GM06990 (cell line): ENCODE measurements at regions not wholly inside any gene's neighbourhood (a gene's known extent, or its start where the extent isn't known, plus 50 kb on each side); places are given as distances from the start of the nearest gene placed in this dataset.

Experiments
- DNase-seq: peaks from one replicate; pipeline ENCODE4 v3.0.0-alpha.2; 2011; ENCODE audit not compliant: insufficient read length; ENCODE audit errors: extremely low read depth
- H3K27me3 ChIP-seq: replicated peaks from 2 replicates; pipeline ENCODE4 v1.6.0; 2011; ENCODE audit warnings: low read length; ENCODE audit not compliant: control insufficient read depth, insufficient read depth
- H3K36me3 ChIP-seq: 2 replicates; pipeline ENCODE4 v1.5.1; 2011; ENCODE audit warnings: low read length; ENCODE audit not compliant: control insufficient read depth, insufficient read depth
- H3K4me3 ChIP-seq: replicated peaks from 2 replicates; pipeline ENCODE4 v1.5.1; 2011; ENCODE audit warnings: low read depth, mild to moderate bottlenecking, control low read depth, low read length
- TF ChIP-seq, protein P1 (sequence below): IDR thresholded peaks from 2 replicates; pipeline ENCODE4 v1.5.1; 2011; ENCODE audit warnings: low read length, control low read depth, mild to moderate bottlenecking, inconsistent platforms; ENCODE audit not compliant: insufficient read depth, poor library complexity, severe bottlenecking

DNA sequence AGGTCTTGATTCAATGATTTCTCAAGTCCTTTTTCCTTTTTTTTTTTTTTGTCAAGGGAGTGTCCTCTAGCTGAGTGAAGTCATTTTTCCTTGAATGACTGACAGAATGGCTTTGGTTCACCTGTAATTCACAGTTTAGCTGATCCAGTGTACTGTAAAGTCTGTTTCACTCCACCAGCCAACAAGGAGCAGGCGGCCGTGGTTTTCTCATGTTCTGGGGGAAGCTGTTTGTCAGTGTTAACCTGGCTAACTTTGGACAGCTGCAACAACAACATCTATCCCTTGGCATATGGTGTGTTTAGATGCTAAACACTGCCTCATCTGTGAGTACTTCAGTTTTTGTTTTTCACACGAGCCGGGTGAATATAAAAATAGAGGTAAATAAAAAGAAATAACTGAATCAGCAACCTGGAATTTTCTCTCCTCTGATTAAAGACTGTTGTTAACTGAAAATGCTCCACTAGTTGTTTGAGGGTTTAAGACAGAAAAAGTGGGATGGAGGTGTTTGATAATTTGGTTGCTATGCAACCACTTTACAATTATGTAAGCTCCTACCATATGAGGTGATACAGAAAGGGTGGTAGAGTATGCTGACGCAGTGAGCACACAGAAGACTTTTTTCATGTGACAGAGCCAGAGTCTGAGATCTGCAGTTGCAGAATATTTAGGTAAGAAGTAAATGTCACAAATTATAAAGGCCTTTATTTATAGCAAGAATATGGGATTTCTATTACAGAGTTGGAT, 50.3 kb upstream of the SLC2A13 start:
- H3K4me3 ChIP-seq = no peak overlapping the region
- TF ChIP-seq, protein P1, sequence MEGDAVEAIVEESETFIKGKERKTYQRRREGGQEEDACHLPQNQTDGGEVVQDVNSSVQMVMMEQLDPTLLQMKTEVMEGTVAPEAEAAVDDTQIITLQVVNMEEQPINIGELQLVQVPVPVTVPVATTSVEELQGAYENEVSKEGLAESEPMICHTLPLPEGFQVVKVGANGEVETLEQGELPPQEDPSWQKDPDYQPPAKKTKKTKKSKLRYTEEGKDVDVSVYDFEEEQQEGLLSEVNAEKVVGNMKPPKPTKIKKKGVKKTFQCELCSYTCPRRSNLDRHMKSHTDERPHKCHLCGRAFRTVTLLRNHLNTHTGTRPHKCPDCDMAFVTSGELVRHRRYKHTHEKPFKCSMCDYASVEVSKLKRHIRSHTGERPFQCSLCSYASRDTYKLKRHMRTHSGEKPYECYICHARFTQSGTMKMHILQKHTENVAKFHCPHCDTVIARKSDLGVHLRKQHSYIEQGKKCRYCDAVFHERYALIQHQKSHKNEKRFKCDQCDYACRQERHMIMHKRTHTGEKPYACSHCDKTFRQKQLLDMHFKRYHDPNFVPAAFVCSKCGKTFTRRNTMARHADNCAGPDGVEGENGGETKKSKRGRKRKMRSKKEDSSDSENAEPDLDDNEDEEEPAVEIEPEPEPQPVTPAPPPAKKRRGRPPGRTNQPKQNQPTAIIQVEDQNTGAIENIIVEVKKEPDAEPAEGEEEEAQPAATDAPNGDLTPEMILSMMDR = no peak
- DNase-seq = no peak
- no peaks in the 10 kb centered on the region for H3K36me3 ChIP-seq
- no peaks in the 10 kb centered on the region for H3K27me3 ChIP-seq
